22Rv1 (cell line): ENCODE measurements at regions not wholly inside any gene's neighbourhood (a gene's known extent, or its start where the extent isn't known, plus 50 kb on each side); places are given as distances from the start of the nearest gene placed in this dataset.
"Not testable (repeated sequence)": the region's sequence is repeated elsewhere in the genome, so short reads cannot be mapped to it uniquely, and the experiment has no call there.

Experiments
- H3K27ac ChIP-seq: fragments of 450-650 bp; 2 replicates; pipeline ENCODE4 v1.5.1; 2017
- CTCF ChIP-seq: fragments of 450-650 bp; IDR thresholded peaks from 2 replicates; pipeline ENCODE4 v1.5.1; 2017; ENCODE audit warnings: mild to moderate bottlenecking
- ZFX ChIP-seq: fragments of 450-650 bp; IDR thresholded peaks from 2 replicates; pipeline ENCODE4 v1.6.1; 2017; ENCODE audit warnings: antibody characterized with exemption, borderline replicate concordance

GRCh38 chr21:14744368-14744767, 198.3 kb upstream of the SAMSN1 start:
- no peak for TF ChIP-seq ZFX
- no peak for TF ChIP-seq CTCF
- no peak overlapping the region for H3K27ac ChIP-seq

- no peak overlapping the region for H3K27ac ChIP-seq
- TF ChIP-seq ZFX (no peak), CTCF (no peak)
These were observed 196.0 kb upstream of the SAMSN1 start for GRCh38 chr21:14742119-14742518.

GRCh38 chr21:14741256-14741655, 195.1 kb upstream of the SAMSN1 start:
- TF ChIP-seq ZFX = no peak
- TF ChIP-seq CTCF = no peak

GRCh38 chr21:14740692-14741091, 194.6 kb upstream of the SAMSN1 start:
- no peak overlapping the region for H3K27ac ChIP-seq

More at GRCh38 chr21:14741256-14741655, 195.1 kb upstream of the SAMSN1 start:
- H3K27ac ChIP-seq = no peak overlapping the region

GRCh38 chr21:14740116-14740515, 194.0 kb upstream of the SAMSN1 start:
- TF ChIP-seq CTCF = no peak
- TF ChIP-seq ZFX = no peak
- no peak overlapping the region for H3K27ac ChIP-seq

More at GRCh38 chr21:14740692-14741091, 194.6 kb upstream of the SAMSN1 start:
- no peak for TF ChIP-seq ZFX
- TF ChIP-seq CTCF = no peak

GRCh38 chr21:14739590-14739989, 193.5 kb upstream of the SAMSN1 start:
- TF ChIP-seq CTCF = no peak
- TF ChIP-seq ZFX = no peak

GRCh38 chr21:14738576-14738975, 192.5 kb upstream of the SAMSN1 start:
- H3K27ac ChIP-seq = not testable (repeated sequence)

More at GRCh38 chr21:14739590-14739989, 193.5 kb upstream of the SAMSN1 start:
- no peak overlapping the region for H3K27ac ChIP-seq

- TF ChIP-seq ZFX (no peak), CTCF (peak; percentile 85)
- no peak overlapping the region for H3K27ac ChIP-seq
These were observed 191.8 kb upstream of the SAMSN1 start for GRCh38 chr21:14737922-14738321.
